GM12892 (cell line): ENCODE measurements at regions not wholly inside any gene's neighbourhood (a gene's known extent, or its start where the extent isn't known, plus 50 kb on each side); places are given as distances from the start of the nearest gene placed in this dataset.
"Not testable (repeated sequence)": the region's sequence is repeated elsewhere in the genome, so short reads cannot be mapped to it uniquely, and the experiment has no call there.

ENCODE experiments used
- POLR2A ChIP-seq: IDR thresholded peaks from 2 replicates; pipeline ENCODE4 v1.6.1; 2011; ENCODE audit warnings: low read depth, low read length, control low read depth
- POLR2AphosphoS5 ChIP-seq: IDR thresholded peaks from 2 replicates; pipeline ENCODE4 v1.6.1; 2011; ENCODE audit warnings: low read depth, low read length, control low read depth

- not testable (repeated sequence) for TF ChIP-seq POLR2AphosphoS5, POLR2A
Observed at GRCh38 chr1:146556405-146556804, 327.6 kb upstream of the NOTCH2NLA start.
